H54 (cell line): ENCODE measurements at regions not wholly inside any gene's neighbourhood (a gene's known extent, or its start where the extent isn't known, plus 50 kb on each side); places are given as distances from the start of the nearest gene placed in this dataset.

Source experiments
- DNase-seq: peaks from one replicate; pipeline ENCODE4 v3.0.0; 2011; ENCODE audit warnings: low spot score, mixed read lengths; ENCODE audit not compliant: insufficient read length
- FAIRE-seq: peaks from 3 replicates; lab custom pipeline; 2011; peaks lifted over from hg19 to GRCh38; lab: Jason Lieb, UNC
- POLR2A ChIP-seq: IDR thresholded peaks from 2 replicates; pipeline ENCODE4 v1.6.1; 2011; ENCODE audit warnings: low read depth, mild to moderate bottlenecking, low read length

- no peak for TF ChIP-seq POLR2A
- DNase-seq = no peak
- peak; percentile 76 for FAIRE-seq
Observed at GRCh38 chr2:70367722-70368323, 66.0 kb upstream of the FAM136A start.

DNA sequence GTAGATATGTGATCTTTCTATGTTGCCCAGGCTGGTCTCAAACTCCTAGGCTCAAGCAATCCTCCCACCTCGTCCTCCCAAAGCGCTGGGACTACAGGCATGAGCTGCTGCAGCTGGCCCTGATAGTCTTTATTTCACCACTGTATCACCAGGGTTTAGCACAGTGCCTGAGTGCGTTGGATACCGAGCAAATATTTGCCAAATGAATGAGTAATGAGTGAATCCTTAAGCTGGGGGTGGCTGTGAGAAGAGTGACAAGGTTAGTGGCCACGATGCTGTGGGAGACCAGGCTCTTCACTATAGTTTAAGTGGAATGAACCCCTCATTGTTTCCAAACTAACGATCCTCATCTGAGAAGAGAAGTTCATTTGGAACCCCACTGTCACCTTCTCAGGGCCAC is 60.8 kb upstream of the FAM136A start:
- FAIRE-seq (no peak), DNase-seq (no peak)
- TF ChIP-seq POLR2A = no peak

DNA sequence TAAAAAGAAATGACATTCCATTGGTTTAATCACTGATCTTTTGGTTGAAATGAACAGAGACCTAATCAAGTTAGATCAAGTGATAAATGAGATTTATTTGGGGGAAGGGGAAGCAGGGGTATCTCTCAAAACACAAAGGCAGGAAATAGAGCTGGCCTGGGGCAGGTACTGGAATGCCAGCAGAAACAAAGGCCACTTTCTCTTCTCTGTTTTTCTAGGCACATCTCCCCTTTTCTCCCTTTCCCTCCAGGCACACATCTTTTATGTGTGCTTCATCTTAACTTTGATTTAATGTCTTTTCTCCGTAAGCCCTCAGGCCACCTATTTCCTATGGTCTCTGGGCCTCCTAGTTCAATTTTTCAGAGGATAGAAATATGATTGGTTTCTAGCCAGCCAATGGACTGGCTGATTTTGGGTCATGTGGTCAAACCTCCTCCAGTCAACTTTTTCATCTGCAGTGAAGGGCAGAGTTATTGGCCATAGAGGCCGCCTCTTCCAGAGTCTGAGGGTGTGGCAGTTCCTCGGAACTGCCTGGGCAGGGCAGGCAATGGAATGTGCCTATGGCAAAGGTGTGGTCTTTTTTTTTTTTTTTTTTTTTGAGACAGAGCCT is 58.9 kb upstream of the FAM136A start:
- no peak for DNase-seq
- TF ChIP-seq POLR2A = no peak
- FAIRE-seq = no peak

DNA sequence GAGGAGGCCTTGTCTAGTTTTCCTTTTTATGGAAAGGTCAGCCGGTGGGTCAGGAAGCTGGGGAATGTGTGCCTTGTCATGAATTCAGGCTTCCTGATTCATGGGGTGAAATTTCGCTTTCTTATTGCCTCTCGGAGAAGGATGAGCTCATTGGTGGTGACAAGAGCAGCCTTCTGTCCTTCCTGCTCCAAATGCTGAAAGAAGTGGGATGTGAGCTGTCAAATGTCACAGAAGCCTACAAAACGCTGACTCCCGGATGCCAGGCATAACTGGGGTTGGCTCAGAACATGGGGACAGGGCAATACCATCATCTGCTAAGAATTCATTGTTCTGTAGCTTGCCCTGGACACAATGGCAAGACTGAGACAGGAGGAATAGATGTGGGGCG is 55.8 kb upstream of the FAM136A start:
- DNase-seq (peak; percentile 26), FAIRE-seq (peak; percentile 75)

DNA sequence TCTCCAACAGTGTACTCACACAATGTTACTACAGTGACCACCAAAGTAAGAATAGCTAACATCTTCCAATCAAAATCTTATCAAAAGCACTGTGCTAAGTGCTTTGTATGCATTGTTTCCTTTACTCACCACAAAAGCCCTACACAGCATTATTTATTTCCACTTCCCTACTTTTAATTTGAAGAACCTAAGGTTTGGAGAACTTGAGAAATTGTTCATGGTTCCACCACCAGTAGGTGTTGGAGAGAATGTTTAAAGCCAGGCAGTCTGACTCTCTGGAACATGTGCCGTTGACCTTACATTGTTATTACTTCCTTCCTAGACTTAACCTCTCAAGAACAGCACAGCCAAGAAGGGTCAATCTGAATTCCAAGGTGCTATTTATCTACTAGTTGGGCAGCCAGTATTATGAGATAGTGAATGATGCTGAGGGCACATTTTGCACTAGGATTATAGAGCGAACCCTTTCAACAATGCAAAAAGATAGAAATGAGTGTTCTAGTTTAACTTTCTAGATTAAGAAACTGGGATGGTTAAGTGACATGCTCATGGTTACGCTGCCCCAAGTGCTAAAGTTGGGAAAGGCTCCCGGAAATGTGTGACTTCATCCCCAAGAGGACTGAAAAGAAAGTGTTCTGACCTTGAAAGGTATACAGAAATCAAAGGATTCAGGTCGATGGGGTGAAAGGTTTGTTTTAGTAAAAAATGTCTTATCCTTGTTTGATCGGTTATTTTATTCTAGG is 55.2 kb upstream of the FAM136A start:
- FAIRE-seq = no peak
- no peak for DNase-seq
- TF ChIP-seq POLR2A = no peak

More for the DNA sequence above, 55.8 kb upstream of the FAM136A start:
- no peak for TF ChIP-seq POLR2A

DNA sequence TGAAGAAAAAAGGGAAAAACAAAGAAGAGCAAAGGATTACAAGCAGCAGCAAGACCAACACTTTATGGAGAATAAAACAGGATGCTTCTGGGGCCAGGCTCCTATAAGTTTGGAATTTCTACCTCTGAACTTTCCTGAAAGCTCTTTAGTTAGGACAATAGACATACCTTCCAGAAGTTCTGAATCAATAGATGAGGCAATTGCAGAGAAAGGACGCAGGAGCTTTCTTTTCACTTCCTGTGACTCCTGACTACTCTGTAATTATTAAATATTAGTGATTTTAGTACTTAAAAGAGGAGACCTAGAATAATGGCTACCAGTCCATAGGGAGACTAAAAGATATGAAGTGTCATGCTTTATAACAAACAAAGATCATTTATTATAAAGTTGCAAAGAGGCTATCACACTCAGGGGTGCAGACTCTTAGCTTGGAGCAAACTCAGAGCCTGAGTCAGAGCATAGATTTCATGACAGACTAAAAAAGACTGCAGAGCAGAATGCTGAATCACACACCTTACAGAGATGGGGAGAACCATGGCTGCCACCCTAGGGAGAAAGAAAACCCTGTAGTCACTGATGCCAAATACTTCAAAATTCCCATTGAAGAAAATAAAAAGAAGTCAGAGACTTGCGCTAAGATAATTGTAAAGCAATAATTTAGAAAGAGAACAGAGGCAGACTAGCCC is 52.5 kb upstream of the FAM136A start:
- no peak for TF ChIP-seq POLR2A
- DNase-seq (no peak), FAIRE-seq (peak; percentile 80)
